Astrocyte of the spinal cord (primary cell): ENCODE measurements at regions not wholly inside any gene's neighbourhood (a gene's known extent, or its start where the extent isn't known, plus 50 kb on each side); places are given as distances from the start of the nearest gene placed in this dataset.

ENCODE experiments used
- DNase-seq: peaks from one replicate; pipeline ENCODE4 v3.0.0; 2011; ENCODE audit warnings: low read depth, low spot score
- H3K4me3 ChIP-seq: 2 replicates; pipeline ENCODE4 v1.5.1; 2011; ENCODE audit warnings: low read depth, mild to moderate bottlenecking, low read length, moderate library complexity
- CTCF ChIP-seq: IDR thresholded peaks from 2 replicates; pipeline ENCODE4 v1.5.1; 2012; ENCODE audit warnings: low read depth, mild to moderate bottlenecking, low read length, inconsistent platforms
- in situ Hi-C: cut with HindIII; loops from 2 replicates; pipeline ENCODE4 v1.10.0; 2017; ENCODE audit warnings: low sequenced_read_pairs

- in situ Hi-C loops, result no loop called here
- no peak for DNase-seq
- TF ChIP-seq CTCF, result no peak
- H3K4me3 ChIP-seq, result no peak overlapping the region
Observed at GRCh38 chr10:107379601-107380000, 215.1 kb upstream of the SORCS1 start.

GRCh38 chr10:107371801-107372200, 207.3 kb upstream of the SORCS1 start:
- in situ Hi-C loops, result no loop called here
- TF ChIP-seq CTCF, result no peak
- H3K4me3 ChIP-seq, result no peak overlapping the region
- DNase-seq, result no peak

GRCh38 chr10:107364872-107365271, 200.4 kb upstream of the SORCS1 start:
- in situ Hi-C loops, result no loop called here
- no peak for DNase-seq
- H3K4me3 ChIP-seq, result no peak overlapping the region
- no peak for TF ChIP-seq CTCF

- no peak overlapping the region for H3K4me3 ChIP-seq
- TF ChIP-seq CTCF, result no peak
- in situ Hi-C loops, result no loop called here
- DNase-seq, result no peak
Observed at GRCh38 chr10:107362306-107362705, 197.8 kb upstream of the SORCS1 start.

GRCh38 chr10:107357033-107357432, 192.5 kb upstream of the SORCS1 start:
- H3K4me3 ChIP-seq, result no peak overlapping the region
- no peak for TF ChIP-seq CTCF
- in situ Hi-C loops, result no loop called here
- DNase-seq, result no peak

- no peak for TF ChIP-seq CTCF
- in situ Hi-C loops, result no loop called here
- no peak overlapping the region for H3K4me3 ChIP-seq
- no peak for DNase-seq
Observed at GRCh38 chr10:107356396-107356795, 191.9 kb upstream of the SORCS1 start.

GRCh38 chr10:107342711-107343110, 178.2 kb upstream of the SORCS1 start:
- DNase-seq, result no peak
- H3K4me3 ChIP-seq, result no peak overlapping the region
- in situ Hi-C loops, result no loop called here
- TF ChIP-seq CTCF, result no peak
